CD14-positive monocyte (primary cell): ENCODE measurements at regions not wholly inside any gene's neighbourhood (a gene's known extent, or its start where the extent isn't known, plus 50 kb on each side); places are given as distances from the start of the nearest gene placed in this dataset.

Experiments used
- DNase-seq, 3 donors: peaks; one replicate each; pipeline ENCODE4 v3.0.0-alpha.2; 2011 to 2022
- H2AFZ ChIP-seq: 2 replicates; pipeline ENCODE4 v1.6.0; 2012; ENCODE audit warnings: mild to moderate bottlenecking, low read depth, low read length, inconsistent platforms; ENCODE audit not compliant: insufficient read depth, poor library complexity, severe bottlenecking
- H3K27ac ChIP-seq, 2 donors: 1 replicate in 1 of 2; 2 replicates in 1 of 2; pipeline ENCODE4 v1.5.1; 2012 to 2013; ENCODE audit warnings: low read length in 2 of 2, control low read depth in 1 of 2, inconsistent platforms in 1 of 2, low read depth in 1 of 2, mild to moderate bottlenecking in 1 of 2
- H3K27me3 ChIP-seq, 2 donors: one replicate each; pipeline versions ENCODE4 v1.6.0 to v1.6.1; 2011 to 2013; ENCODE audit warnings: low read length in 2 of 2; ENCODE audit not compliant: control insufficient read depth in 2 of 2, insufficient read depth in 2 of 2
- H3K36me3 ChIP-seq, 2 donors: replicated peaks in 1 of 2; 1 replicate in 1 of 2; 2 replicates in 1 of 2; pipeline versions ENCODE4 v1.5.1 to v1.6.1; 2012 to 2013; ENCODE audit warnings: low read length in 2 of 2, control low read depth in 1 of 2, inconsistent platforms in 1 of 2, mild to moderate bottlenecking in 1 of 2; ENCODE audit not compliant: insufficient read depth in 2 of 2, control insufficient read depth in 1 of 2
- H3K4me1 ChIP-seq, 2 donors: 1 replicate in 1 of 2; 2 replicates in 1 of 2; pipeline versions ENCODE4 v1.5.1 to v1.6.1; 2012 to 2013; ENCODE audit warnings: low read length in 2 of 2, control low read depth in 1 of 2, inconsistent platforms in 1 of 2, mild to moderate bottlenecking in 1 of 2, moderate library complexity in 1 of 2; ENCODE audit not compliant: insufficient read depth in 2 of 2, control insufficient read depth in 1 of 2
- H3K4me2 ChIP-seq: replicated peaks from 2 replicates; pipeline ENCODE3; 2012; ENCODE audit warnings: low read length, moderate library complexity, mild to moderate bottlenecking; ENCODE audit not compliant: poor library complexity, severe bottlenecking; ENCODE audit errors: extremely low read depth
- H3K4me3 ChIP-seq, 3 experiments: fragments of 200-600 bp in 1 of 3; sonication (generic) in 1 of 3; replicated peaks in 1 of 3; 1 replicate in 2 of 3; 2 replicates in 1 of 3; pipeline ENCODE4 v1.5.1; 2011 to 2013; ENCODE audit warnings: low read length in 3 of 3, mild to moderate bottlenecking in 3 of 3, control low read depth in 2 of 3, low read depth in 2 of 3, inconsistent platforms in 1 of 3, moderate library complexity in 1 of 3
- H3K79me2 ChIP-seq: 2 replicates; pipeline ENCODE4 v1.6.0; 2012; ENCODE audit warnings: mild to moderate bottlenecking, control low read depth, inconsistent platforms, low read length, moderate library complexity; ENCODE audit not compliant: insufficient read depth
- H3K9ac ChIP-seq: 2 replicates; pipeline ENCODE4 v1.6.0; 2017; ENCODE audit warnings: low read length, mild to moderate bottlenecking; ENCODE audit not compliant: insufficient read depth, poor library complexity, severe bottlenecking
- H3K9me3 ChIP-seq, 2 donors: replicated peaks in 1 of 2; 1 replicate in 1 of 2; 2 replicates in 1 of 2; pipeline versions ENCODE4 v1.5.1 to v1.6.1; 2012 to 2013; ENCODE audit warnings: low read length in 2 of 2, control low read depth in 1 of 2; ENCODE audit not compliant: control insufficient read depth in 1 of 2, insufficient read depth in 1 of 2
- H4K20me1 ChIP-seq: 2 replicates; pipeline ENCODE4 v1.6.0; 2012; ENCODE audit warnings: mild to moderate bottlenecking, low read length, control low read depth, moderate library complexity; ENCODE audit not compliant: insufficient read depth
- H3K27ac Mint-ChIP-seq, 7 donors: one replicate each; pipeline ENCODE4 v1.8.0; 2020; ENCODE audit warnings: mild to moderate bottlenecking in 7 of 7, mixed read lengths in 7 of 7, moderate library complexity in 6 of 7, inconsistent platforms in 2 of 7
- H3K27me3 Mint-ChIP-seq, 3 donors: one replicate each; pipeline ENCODE4 v1.8.0; 2021 to 2022; ENCODE audit warnings: low read depth in 3 of 3, mild to moderate bottlenecking in 3 of 3, mixed read lengths in 3 of 3, moderate library complexity in 3 of 3, inconsistent platforms in 1 of 3
- H3K36me3 Mint-ChIP-seq, 2 donors: one replicate each; pipeline ENCODE4 v1.8.0; 2020; ENCODE audit warnings: mixed read lengths in 2 of 2, inconsistent platforms in 1 of 2, mild to moderate bottlenecking in 1 of 2
- H3K4me1 Mint-ChIP-seq: one replicate; pipeline ENCODE4 v1.8.0; 2020; ENCODE audit warnings: mild to moderate bottlenecking, mixed read lengths
- H3K4me3 Mint-ChIP-seq, 2 donors: one replicate each; pipeline ENCODE4 v1.8.0; 2020; ENCODE audit warnings: mild to moderate bottlenecking in 2 of 2, mixed read lengths in 2 of 2, moderate library complexity in 1 of 2
- H3K9me3 Mint-ChIP-seq, 7 donors: one replicate each; pipeline ENCODE4 v1.8.0; 2020 to 2022; ENCODE audit warnings: mixed read lengths in 7 of 7, mild to moderate bottlenecking in 6 of 7, moderate library complexity in 6 of 7, inconsistent platforms in 2 of 7
- WGBS: methylation state at CpG from one replicate; pipeline ENCODE4 v1.1.5; 2013; ENCODE audit warnings: missing lambda C conversion rate; ENCODE audit not compliant: insufficient coverage; 5-methylcytosine and 5-hydroxymethylcytosine counted together
- intact Hi-C, 2 donors: fragments of 100-400 bp; cut with micrococcal nuclease; formaldehyde crosslinking; loops; one replicate each; pipeline versions ENCODE4 v1.15.0 to v1.15.1; 2023
- TF ChIP-seq, protein P1 (sequence below): fragments of 200-600 bp; IDR thresholded peaks from one replicate; pipeline ENCODE4 v1.8.0; 2022; ENCODE audit warnings: antibody characterized with exemption, mild to moderate bottlenecking

DNA sequence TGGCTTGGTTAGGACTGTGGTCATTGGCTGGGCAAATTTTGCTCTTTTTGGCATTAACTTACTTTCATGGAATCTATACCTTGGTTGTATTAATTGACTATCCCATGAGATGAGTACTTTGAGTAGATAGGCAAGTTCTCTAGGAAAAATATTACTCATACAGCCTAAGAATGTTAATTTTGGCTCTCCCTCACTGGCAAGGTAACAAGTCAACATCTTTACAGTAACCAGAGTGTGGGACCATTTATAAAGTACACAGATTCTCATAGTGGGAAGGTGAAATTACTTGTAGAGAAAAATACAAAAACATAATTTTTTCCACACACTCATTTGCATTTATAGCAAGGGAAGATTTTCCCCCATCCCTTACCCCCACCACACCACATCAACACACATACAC, 154.6 kb upstream of the ZNF608 start:
- Mint-ChIP-seq H3K4me1 (peaks cover 25% of the 10 kb centered on the region), H3K4me3 (no peak overlapping the region)
- no peak overlapping the region for H3K4me2 ChIP-seq

DNA sequence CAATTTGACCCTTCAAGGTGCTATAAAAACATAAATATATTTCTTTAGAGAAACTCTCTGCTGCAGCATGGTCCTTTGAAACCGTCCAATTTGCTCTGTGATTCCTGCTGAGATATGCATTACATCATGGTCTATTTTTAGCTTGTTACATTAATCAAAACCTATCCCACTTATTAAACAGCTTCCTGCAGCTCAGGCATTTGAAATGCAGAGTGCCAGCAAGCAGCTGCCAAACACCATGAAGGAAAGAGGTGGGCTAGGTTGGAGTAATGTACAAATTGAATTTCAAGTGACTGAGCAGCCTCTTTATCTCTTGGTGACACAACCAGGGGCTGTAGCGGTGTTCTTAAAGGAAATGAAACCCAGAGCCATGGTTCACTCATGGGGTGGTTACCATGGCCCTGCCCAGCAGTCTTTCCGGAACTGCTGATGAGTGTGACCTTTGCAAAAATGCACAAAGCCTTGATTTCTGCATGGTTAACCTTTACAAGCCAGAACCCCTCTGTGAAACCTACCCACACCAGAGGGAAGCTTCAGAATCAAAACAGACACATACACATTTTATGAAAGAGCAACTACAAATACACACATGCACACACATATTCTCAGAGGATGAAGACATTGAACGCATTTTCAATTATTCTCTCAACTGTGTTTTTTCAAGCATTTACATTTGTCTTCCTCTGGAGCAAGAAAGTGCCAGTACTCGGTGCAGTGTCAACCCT, 155.8 kb upstream of the ZNF608 start:
- WGBS, result 12% methylated on average over 4 of the region's 5 CpGs
- Mint-ChIP-seq H3K27me3 (peaks cover 0 to 3% (median 3%) of the 10 kb centered on the region in 3 donors), H3K9me3 (peaks cover 0 to 2% (median 0%) of the 10 kb centered on the region in 7 donors), H3K4me1 (peaks cover 37% of the 10 kb centered on the region), H3K36me3 (no peaks in the 10 kb centered on the region), H3K27ac (peak overlapping the region in 6 of 7 donors; percentile 13 to 83 (median 78)), H3K4me3 (peak overlapping the region; percentile 12 to 76)
- Histone ChIP-seq H3K36me3 (no peaks in the 10 kb centered on the region), H4K20me1 (no peaks in the 10 kb centered on the region), H3K27me3 (no peaks in the 10 kb centered on the region), H3K27ac (peak overlapping the region in 1 of 2 donors; percentile 36), H2AFZ (peak overlapping the region; percentile 41), H3K4me1 (peaks cover 25 to 36% of the 10 kb centered on the region in 2 donors), H3K9ac (no peak overlapping the region), H3K9me3 (no peaks in the 10 kb centered on the region), H3K4me3 (peak overlapping the region in 1 of 3 experiments; percentile 58), H3K79me2 (no peaks in the 10 kb centered on the region), H3K4me2 (peak overlapping the region; percentile 69)
- intact Hi-C loops, result no loop called here
- peak; percentile 65 to 79 (median 77) for DNase-seq
- TF ChIP-seq, protein P1, sequence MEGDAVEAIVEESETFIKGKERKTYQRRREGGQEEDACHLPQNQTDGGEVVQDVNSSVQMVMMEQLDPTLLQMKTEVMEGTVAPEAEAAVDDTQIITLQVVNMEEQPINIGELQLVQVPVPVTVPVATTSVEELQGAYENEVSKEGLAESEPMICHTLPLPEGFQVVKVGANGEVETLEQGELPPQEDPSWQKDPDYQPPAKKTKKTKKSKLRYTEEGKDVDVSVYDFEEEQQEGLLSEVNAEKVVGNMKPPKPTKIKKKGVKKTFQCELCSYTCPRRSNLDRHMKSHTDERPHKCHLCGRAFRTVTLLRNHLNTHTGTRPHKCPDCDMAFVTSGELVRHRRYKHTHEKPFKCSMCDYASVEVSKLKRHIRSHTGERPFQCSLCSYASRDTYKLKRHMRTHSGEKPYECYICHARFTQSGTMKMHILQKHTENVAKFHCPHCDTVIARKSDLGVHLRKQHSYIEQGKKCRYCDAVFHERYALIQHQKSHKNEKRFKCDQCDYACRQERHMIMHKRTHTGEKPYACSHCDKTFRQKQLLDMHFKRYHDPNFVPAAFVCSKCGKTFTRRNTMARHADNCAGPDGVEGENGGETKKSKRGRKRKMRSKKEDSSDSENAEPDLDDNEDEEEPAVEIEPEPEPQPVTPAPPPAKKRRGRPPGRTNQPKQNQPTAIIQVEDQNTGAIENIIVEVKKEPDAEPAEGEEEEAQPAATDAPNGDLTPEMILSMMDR, result no peak

More for the DNA sequence above, 154.6 kb upstream of the ZNF608 start:
- Histone ChIP-seq H4K20me1 (no peaks in the 10 kb centered on the region), H3K4me3 (no peak overlapping the region), H3K9ac (no peak overlapping the region), H3K79me2 (no peaks in the 10 kb centered on the region), H3K4me1 (peaks cover 13 to 24% of the 10 kb centered on the region in 2 donors), H3K9me3 (no peaks in the 10 kb centered on the region), H3K36me3 (no peaks in the 10 kb centered on the region), H3K27me3 (no peaks in the 10 kb centered on the region), H2AFZ (no peak overlapping the region), H3K27ac (no peak overlapping the region)
- H3K36me3 Mint-ChIP-seq, result no peaks in the 10 kb centered on the region
- DNase-seq, result no peak
- peaks cover 0 to 3% (median 0%) of the 10 kb centered on the region in 3 donors for H3K27me3 Mint-ChIP-seq
- H3K27ac Mint-ChIP-seq, result no peak overlapping the region
- TF ChIP-seq, protein P1, result no peak
- peaks cover 0 to 2% (median 0%) of the 10 kb centered on the region in 7 donors for H3K9me3 Mint-ChIP-seq
- intact Hi-C loops, result no loop called here
